Stimulated activated CD4-positive, alpha-beta T cell treated with anti-CD3 and anti-CD28 coated beads, Interleukin-15, amount 100 ng/mL, for 24 hours (primary cell): ENCODE measurements at regions not wholly inside any gene's neighbourhood (a gene's known extent, or its start where the extent isn't known, plus 50 kb on each side); places are given as distances from the start of the nearest gene placed in this dataset.

ENCODE experiments used
- DNase-seq: peaks from one replicate; pipeline ENCODE4 v3.0.0-alpha.2; 2020

- DNase-seq, result no peak
These were observed 836.7 kb downstream of the CBLN2 start for GRCh38 chr18:71707400-71707799.

DNA sequence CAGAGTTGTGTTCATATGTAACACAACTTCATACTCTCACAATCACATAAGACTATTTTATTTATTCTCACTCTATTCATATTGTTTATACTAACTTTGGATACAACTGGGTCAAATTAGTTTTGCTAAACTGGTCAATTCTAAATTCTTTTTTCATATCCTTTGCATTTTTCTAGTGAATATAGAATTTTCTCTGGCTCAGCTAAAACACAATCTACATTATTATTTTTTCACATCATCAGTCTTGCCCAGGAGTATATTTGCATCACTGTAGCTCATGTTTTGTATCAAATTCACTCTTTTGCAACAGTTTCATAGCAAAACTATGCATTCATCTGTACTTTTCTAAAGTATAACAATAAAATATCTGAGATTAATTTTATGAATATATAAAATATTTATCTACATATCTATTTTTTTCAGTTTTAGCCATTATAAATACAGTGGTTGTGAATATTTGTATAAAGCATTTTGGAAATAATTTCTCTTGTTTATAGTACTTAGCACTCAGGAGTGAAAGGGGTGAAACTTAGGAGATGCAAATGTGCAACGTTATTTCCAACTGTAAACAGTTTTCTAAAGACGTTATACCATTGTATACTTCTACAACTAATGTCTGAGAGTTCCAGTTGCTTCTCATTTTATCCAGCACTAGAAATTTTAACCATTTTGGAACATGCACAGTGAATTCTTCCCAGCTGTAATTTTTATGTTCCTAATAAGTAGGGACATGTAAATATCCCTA, 854.6 kb downstream of the CBLN2 start:
- no peak for DNase-seq

DNA sequence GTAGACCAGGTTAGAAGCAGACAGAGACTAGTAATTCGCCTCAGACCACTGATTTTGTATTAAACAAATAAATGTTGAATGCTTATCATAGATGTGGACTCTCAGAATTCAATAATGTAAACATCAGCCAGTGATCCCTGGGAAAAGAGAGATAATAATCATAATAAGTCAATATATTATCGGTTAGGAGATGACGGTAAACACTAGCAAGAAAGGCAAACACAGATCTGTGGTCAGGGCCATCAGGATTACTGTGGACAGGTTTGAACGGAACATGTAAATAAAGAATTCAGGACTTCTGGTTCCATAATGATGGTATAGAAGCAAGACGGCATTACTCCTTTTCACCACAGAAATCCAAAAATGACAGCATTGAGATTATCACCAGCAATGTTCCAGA, 861.6 kb downstream of the CBLN2 start:
- no peak for DNase-seq

DNA sequence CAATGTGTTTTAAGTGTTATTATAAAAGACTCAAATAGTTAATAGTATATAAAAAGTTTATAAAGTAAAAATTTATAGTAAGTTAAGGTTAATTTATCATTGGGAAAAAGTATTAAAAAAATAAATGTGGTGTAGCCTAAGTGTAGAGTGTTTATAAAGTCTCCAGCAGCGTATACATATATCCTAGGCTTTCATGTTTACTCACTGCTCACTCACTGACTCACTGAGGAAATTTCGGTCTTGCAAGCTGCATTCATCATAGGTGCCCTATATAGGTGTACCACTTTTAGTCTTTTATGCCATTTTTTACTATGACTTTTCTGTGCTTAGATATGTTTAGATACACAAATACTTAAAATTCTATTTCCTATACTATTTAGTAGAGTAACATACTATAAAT, 866.0 kb downstream of the CBLN2 start:
- no peak for DNase-seq

- DNase-seq, result no peak
These were observed 870.2 kb downstream of the CBLN2 start for GRCh38 chr18:71673954-71674353.

- DNase-seq, result no peak
These were observed 870.6 kb downstream of the CBLN2 start for GRCh38 chr18:71673498-71673897.

- no peak for DNase-seq
These were observed 877.7 kb downstream of the CBLN2 start for GRCh38 chr18:71666481-71666880.

- no peak for DNase-seq
These were observed 879.0 kb downstream of the CBLN2 start for GRCh38 chr18:71665131-71665530.

GRCh38 chr18:71643822-71644221, 900.3 kb downstream of the CBLN2 start:
- DNase-seq, result no peak

GRCh38 chr18:71630696-71631095, 913.4 kb downstream of the CBLN2 start:
- no peak for DNase-seq

- no peak for DNase-seq
These were observed 918.5 kb downstream of the CBLN2 start for GRCh38 chr18:71625556-71626090.

GRCh38 chr18:71598374-71598773, 945.8 kb downstream of the CBLN2 start:
- DNase-seq, result no peak

GRCh38 chr18:71597219-71597618, 946.9 kb downstream of the CBLN2 start:
- DNase-seq, result no peak

DNA sequence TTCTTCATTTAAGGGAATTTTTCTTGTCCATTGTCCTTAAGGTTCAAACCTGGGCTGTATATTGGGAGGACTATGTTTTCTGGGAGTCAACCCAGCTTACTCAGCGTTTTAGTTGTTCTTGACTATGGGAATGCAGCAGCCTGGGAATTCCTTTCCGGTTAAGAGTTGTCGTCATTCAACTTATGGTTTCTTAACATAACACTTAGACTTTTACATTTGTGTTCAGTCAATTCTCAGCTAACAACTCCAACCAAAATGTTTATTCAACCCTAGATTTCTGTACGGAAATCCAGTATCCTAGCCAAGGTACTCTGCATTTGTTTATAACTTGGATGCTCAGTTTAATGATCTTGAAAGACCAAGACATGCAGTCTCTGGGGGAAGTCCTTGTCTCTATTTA, 960.9 kb downstream of the CBLN2 start:
- no peak for DNase-seq

- no peak for DNase-seq
These were observed 989.5 kb downstream of the CBLN2 start for GRCh38 chr18:71554686-71555085.

DNA sequence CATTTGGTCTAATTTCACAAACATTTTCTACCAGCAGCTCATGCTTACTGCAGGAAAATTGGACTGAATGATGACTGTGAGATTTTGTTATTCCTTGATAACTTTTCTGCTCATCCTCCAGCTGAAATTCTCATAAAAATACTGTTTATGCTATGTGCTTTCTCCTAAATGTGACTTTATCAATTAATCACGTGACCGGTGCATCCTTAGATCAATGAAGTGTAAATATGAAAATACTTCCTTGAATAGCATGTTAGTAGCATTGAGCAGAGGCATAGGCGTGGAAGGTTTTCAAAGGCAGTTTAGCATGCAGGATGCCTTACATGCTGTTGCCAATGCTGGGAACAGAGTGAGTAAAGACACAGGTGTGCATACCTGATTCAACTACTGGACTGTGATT, 1002.5 kb downstream of the CBLN2 start:
- DNase-seq, result no peak

DNA sequence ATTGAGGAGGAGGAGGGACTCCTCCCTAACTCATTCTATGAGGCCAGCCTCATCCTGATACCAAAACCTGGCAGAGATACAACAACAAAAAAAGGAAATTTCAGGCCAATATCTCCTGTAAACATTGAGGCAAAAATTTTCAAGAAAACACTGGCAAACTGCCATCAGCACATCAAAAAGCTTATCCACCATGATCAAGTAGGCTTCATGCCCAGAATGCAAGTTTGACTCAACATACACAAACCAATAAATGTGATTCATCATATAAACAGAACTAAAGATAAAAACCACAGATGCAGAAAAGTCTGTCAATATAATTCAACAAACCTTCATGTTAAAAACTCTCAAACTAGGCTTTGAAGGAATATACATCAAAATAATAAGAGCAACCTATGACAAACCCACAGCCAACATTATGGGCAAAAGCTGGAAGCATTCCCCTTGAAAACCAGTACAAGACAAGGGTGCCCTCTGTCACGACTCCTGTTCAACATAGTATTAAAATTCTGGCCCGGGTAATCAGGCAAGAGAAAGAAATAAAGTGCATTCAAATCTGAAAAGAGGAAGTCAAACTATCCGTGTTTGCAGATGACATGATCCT, 1014.3 kb downstream of the CBLN2 start:
- no peak for DNase-seq

- no peak for DNase-seq
These were observed 1020.4 kb downstream of the CBLN2 start for GRCh38 chr18:71523483-71524435.

- no peak for DNase-seq
These were observed 1038.6 kb downstream of the CBLN2 start for GRCh38 chr18:71505526-71505925.

DNA sequence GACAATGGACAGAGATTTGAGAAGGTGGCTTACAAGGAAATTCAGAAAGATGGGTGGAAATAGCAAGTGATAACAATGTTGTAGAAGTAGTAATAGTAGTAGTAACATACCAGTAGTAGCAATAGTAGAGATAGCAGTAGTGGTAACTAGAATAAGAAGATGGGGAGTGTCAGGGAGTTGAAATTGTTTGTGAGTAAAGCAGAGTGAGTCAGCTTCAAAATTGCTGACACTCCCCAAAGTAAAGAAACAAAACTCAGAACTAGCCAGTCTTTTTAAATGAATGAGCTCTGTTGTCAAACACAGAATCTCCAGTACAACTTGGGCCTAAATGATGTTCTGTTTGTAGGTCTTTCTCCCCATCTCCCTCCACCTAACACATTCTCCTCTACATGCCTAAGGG, 1040.9 kb downstream of the CBLN2 start:
- no peak for DNase-seq

DNA sequence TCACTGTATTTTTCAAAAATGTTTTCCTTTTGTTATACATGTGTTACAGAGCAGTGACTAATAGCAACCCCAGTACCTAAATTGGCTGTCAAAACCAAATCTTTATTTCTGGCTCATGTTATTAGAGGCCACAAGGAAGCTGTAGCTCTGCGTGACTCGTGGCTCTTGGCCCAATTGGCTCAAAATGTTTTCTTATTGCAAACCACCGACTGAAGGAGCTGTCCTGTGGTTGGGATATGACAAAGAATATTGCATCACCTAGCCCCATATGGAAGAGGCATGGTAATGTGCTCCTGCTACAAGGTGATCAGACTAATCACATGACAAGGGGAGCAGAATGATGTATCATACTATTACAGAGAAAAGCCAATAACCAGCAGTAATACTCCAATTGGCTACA, 1058.5 kb downstream of the CBLN2 start:
- no peak for DNase-seq

- DNase-seq, result no peak
These were observed 1072.0 kb downstream of the CBLN2 start for GRCh38 chr18:71471963-71472725.

DNA sequence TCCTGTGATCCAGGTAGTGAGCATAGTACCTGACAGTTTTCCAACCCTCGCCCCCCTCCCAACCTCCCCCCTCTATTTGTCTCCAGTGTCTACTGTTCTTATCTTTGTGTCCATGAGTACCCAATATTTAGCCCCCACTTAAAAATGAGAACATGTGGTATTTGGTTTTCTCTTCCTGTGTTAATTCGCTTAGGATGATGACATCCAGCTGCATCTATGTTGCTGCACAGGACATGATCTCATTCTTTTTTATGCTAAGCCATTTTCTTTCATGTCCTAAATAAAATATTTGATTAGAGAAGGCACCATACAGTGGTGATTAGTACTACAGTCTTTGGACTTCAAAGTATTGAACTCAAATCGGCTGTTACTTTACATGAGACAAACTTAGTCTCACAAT, 1087.9 kb downstream of the CBLN2 start:
- no peak for DNase-seq
